Stomach (tissue), 4 donors: ENCODE measurements at regions not wholly inside any gene's neighbourhood (a gene's known extent, or its start where the extent isn't known, plus 50 kb on each side); places are given as distances from the start of the nearest gene placed in this dataset.
"Not testable (repeated sequence)": the region's sequence is repeated elsewhere in the genome, so short reads cannot be mapped to it uniquely, and the experiment has no call there.

Experiments
- POLR2A ChIP-seq, 4 donors: fragments of 450-650 bp; IDR thresholded peaks; one replicate each; pipeline ENCODE4 v1.6.1; 2016; ENCODE audit warnings: antibody characterized with exemption in 4 of 4, control low read depth in 2 of 4, mild to moderate bottlenecking in 1 of 4, moderate library complexity in 1 of 4
- POLR2AphosphoS5 ChIP-seq, 3 donors: sonication (generic); formaldehyde crosslinking; IDR thresholded peaks; one replicate each; pipeline ENCODE4 v1.6.1; 2016; ENCODE audit warnings: antibody characterized with exemption in 3 of 3

DNA sequence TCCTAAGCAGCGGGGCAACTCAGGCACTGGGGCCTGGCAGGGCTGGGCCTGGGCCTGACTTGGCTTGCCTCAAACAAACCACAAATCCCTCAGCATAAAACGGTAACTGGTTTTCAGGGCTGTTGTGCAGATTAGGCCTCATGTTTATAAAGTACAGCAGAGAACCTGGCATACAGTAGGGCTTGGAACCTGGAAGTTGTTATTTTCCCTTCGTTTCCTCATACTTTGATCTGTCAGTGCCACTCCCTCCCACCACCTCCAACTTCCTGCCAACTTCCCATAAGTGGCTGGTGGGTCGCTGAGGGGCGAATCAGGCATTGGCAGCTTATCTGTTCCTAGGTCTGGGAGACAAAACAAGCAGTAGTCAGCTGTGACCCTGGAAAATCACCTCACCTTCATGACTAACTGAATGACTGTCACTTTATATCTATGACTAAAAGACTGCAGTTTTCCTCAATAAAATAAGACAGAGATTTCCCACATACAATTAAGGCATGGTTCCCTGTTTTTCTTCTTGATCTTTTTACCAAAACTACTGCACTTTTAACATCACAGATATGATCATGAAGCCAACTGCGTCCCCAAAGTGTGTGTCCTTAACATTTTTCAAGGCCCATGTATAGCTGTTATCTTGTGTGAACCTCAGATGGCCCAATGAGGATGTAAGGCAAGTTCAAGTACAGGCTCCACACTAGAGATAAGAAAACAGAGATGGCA is 94.5 kb downstream of the TRIM69 start:
- TF ChIP-seq POLR2AphosphoS5 (IDR thresholded peaks at IDR 0.05): peak in 2 of 3 donors; percentile 42 to 51
- TF ChIP-seq POLR2A (IDR thresholded peaks at IDR 0.05): not testable (repeated sequence)
